Common myeloid progenitor, CD34-positive (primary cell): ENCODE measurements at regions not wholly inside any gene's neighbourhood (a gene's known extent, or its start where the extent isn't known, plus 50 kb on each side); places are given as distances from the start of the nearest gene placed in this dataset.
A peak's percentile ranks its signal among the peaks of the same experiment; 100 is the strongest.

Experiments used
- CTCF ChIA-PET: fragments of 350-600 bp; sonication (Branson Sonifier 250); formaldehyde crosslinking; loops from one replicate; lab custom pipeline; 2021; ENCODE audit warnings: antibody characterized with exemption; lab: Charles Lee
- POLR2A ChIA-PET: fragments of 350-600 bp; sonication (Branson Sonifier 250); formaldehyde crosslinking; loops from one replicate; lab custom pipeline; 2021; ENCODE audit warnings: antibody characterized with exemption; lab: Charles Lee
- DNase-seq, 3 donors: peaks; one replicate each; pipeline versions ENCODE4 v3.0.0 to v3.0.0-alpha.2; 2013
- H3K27ac ChIP-seq, 2 experiments: 1 replicate in 1 of 2; 2 replicates in 1 of 2; pipeline ENCODE4 v1.7.0; 2013; ENCODE audit warnings: inconsistent platforms in 2 of 2, low read length in 2 of 2, mild to moderate bottlenecking in 2 of 2, low read depth in 1 of 2, moderate library complexity in 1 of 2; ENCODE audit not compliant: severe bottlenecking in 2 of 2, insufficient read depth in 1 of 2, poor library complexity in 1 of 2
- H3K27me3 ChIP-seq, 5 experiments: replicated peaks in 2 of 5; 1 replicate in 3 of 5; 2 replicates in 2 of 5; pipeline versions ENCODE4 v1.6.1 to v1.7.0; 2013; ENCODE audit warnings: low read length in 4 of 5, mild to moderate bottlenecking in 2 of 5, moderate library complexity in 2 of 5, inconsistent platforms in 1 of 5; ENCODE audit not compliant: insufficient read depth in 5 of 5, control insufficient read depth in 4 of 5
- H3K36me3 ChIP-seq, 4 experiments: 1 replicate in 2 of 4; 2 replicates in 2 of 4; pipeline versions ENCODE4 v1.6.1 to v1.7.0; 2013; ENCODE audit warnings: low read length in 3 of 4, control low read depth in 1 of 4, mild to moderate bottlenecking in 1 of 4; ENCODE audit not compliant: control insufficient read depth in 4 of 4, insufficient read depth in 4 of 4
- H3K4me1 ChIP-seq, 4 experiments: 1 replicate in 3 of 4; 2 replicates in 1 of 4; pipeline versions ENCODE4 v1.6.1 to v1.7.1; 2013; ENCODE audit warnings: low read length in 3 of 4, mild to moderate bottlenecking in 3 of 4, control low read depth in 1 of 4, inconsistent platforms in 1 of 4, moderate library complexity in 1 of 4; ENCODE audit not compliant: control insufficient read depth in 4 of 4, insufficient read depth in 4 of 4; ENCODE audit errors: control extremely low read depth in 1 of 4
- H3K4me3 ChIP-seq, 7 experiments: 1 replicate in 4 of 7; 2 replicates in 3 of 7; pipeline versions ENCODE4 v1.5.1 to v1.7.0; 2013; ENCODE audit warnings: mild to moderate bottlenecking in 7 of 7, low read length in 6 of 7, moderate library complexity in 6 of 7, inconsistent platforms in 2 of 7, low read depth in 2 of 7, control low read depth in 1 of 7; ENCODE audit not compliant: insufficient read depth in 4 of 7, control insufficient read depth in 1 of 7; ENCODE audit errors: extremely low read depth in 1 of 7
- H3K9me3 ChIP-seq, 5 experiments: 1 replicate in 4 of 5; 2 replicates in 1 of 5; pipeline versions ENCODE4 v1.6.1 to v1.7.1; 2013; ENCODE audit warnings: low read length in 4 of 5, mild to moderate bottlenecking in 2 of 5, inconsistent platforms in 1 of 5, low read depth in 1 of 5, moderate library complexity in 1 of 5; ENCODE audit not compliant: control insufficient read depth in 4 of 5, insufficient read depth in 2 of 5; ENCODE audit errors: control extremely low read depth in 1 of 5
- WGBS: methylation state at CpG from one replicate; pipeline ENCODE4 v1.1.5; 2013; ENCODE audit not compliant: insufficient coverage; 5-methylcytosine and 5-hydroxymethylcytosine counted together

- DNase-seq: no peak
- Histone ChIP-seq H3K4me1 (peaks cover 0 to 13% (median 5%) of the 10 kb centered on the region in 4 experiments), H3K36me3 (no peaks in the 10 kb centered on the region), H3K9me3 (peaks cover 0 to 2% (median 0%) of the 10 kb centered on the region in 5 experiments), H3K27ac (no peak overlapping the region), H3K27me3 (no peaks in the 10 kb centered on the region), H3K4me3 (no peak overlapping the region)
- POLR2A ChIA-PET: no interaction called here
- WGBS: 94% methylated on average over 2 of the region's 2 CpGs
- CTCF ChIA-PET: no interaction called here
These were observed 934.6 kb downstream of the VRK1 start for GRCh38 chr14:97731800-97732199.

DNA sequence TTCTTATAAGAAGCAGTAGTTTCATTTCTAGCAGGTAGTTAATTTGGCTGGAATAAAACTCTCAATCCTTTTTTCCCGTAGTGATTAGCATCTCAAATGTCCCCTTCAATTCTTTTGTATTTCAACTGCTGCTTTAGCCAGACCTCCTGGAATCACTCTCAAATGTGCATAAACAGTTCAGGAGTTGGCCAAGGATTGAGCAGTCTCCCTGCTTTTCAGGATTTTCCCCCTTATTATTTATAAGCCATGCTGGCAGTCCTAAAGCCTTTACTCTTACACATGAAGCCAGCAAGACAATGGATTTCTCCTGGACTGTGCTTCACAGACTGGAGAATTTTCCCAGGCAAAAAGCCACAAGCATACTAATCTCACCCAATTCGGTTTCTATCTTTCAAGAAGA, 950.1 kb downstream of the VRK1 start:
- Histone ChIP-seq H3K27ac (no peak overlapping the region), H3K9me3 (no peaks in the 10 kb centered on the region), H3K4me3 (no peak overlapping the region), H3K4me1 (no peaks in the 10 kb centered on the region), H3K27me3 (peaks cover 0 to 2% (median 0%) of the 10 kb centered on the region in 5 experiments), H3K36me3 (no peaks in the 10 kb centered on the region)
- POLR2A ChIA-PET: no interaction called here
- CTCF ChIA-PET: no interaction called here
- DNase-seq: no peak
- 50% methylated on average over 2 of the region's 2 CpGs for WGBS

- no peaks in the 10 kb centered on the region for H3K4me1 ChIP-seq
- WGBS: 94% methylated on average over 2 of the region's 5 CpGs
- H3K27ac ChIP-seq: no peak overlapping the region
- peaks cover 0 to 2% (median 0%) of the 10 kb centered on the region in 5 experiments for H3K27me3 ChIP-seq
- H3K4me3 ChIP-seq: no peak overlapping the region
- no peaks in the 10 kb centered on the region for H3K36me3 ChIP-seq
- H3K9me3 ChIP-seq: no peaks in the 10 kb centered on the region
- ChIA-PET CTCF (no interaction called here), POLR2A (no interaction called here)
- DNase-seq: no peak
These were observed 951.4 kb downstream of the VRK1 start for GRCh38 chr14:97748616-97749015.

GRCh38 chr14:97757491-97757890, 960.3 kb downstream of the VRK1 start:
- 89% methylated on average over 6 of the region's 6 CpGs for WGBS
- H3K36me3 ChIP-seq: no peaks in the 10 kb centered on the region
- peaks cover 0 to 5% (median under 1%) of the 10 kb centered on the region in 4 experiments for H3K4me1 ChIP-seq
- H3K27me3 ChIP-seq: no peaks in the 10 kb centered on the region
- ChIA-PET CTCF (no interaction called here), POLR2A (no interaction called here)
- no peaks in the 10 kb centered on the region for H3K9me3 ChIP-seq
- no peak for DNase-seq
- H3K4me3 ChIP-seq: no peak overlapping the region
- no peak overlapping the region for H3K27ac ChIP-seq

DNA sequence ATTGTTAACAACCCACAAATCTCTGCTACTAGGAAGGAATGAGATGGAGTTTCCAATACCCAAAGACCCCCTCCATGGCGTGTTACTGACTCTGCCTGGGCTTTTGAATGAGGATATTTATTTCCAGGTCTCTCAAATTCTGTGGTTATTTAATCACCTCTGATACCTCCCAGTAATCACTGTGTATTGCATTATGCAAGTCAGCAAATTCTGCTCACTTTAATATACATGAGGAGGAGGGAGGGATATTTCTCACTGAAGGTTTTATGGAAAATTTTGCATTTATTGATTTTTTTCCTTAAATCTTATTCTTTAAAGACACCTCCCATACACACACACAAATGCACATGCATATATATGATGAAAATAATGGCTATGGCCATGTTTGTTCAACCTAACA, 962.9 kb downstream of the VRK1 start:
- no peak for DNase-seq
- ChIA-PET POLR2A (no interaction called here), CTCF (no interaction called here)
- Histone ChIP-seq H3K4me3 (no peak overlapping the region), H3K9me3 (no peaks in the 10 kb centered on the region), H3K4me1 (peaks cover 0 to 10% (median 2%) of the 10 kb centered on the region in 4 experiments), H3K27me3 (no peaks in the 10 kb centered on the region), H3K27ac (no peak overlapping the region), H3K36me3 (no peaks in the 10 kb centered on the region)
- WGBS: no CpG with 5 or more reads among the region's 1 CpG

- Histone ChIP-seq H3K27ac (no peak overlapping the region), H3K36me3 (no peaks in the 10 kb centered on the region), H3K4me1 (peaks cover 0 to 10% (median 2%) of the 10 kb centered on the region in 4 experiments), H3K9me3 (no peaks in the 10 kb centered on the region), H3K27me3 (no peaks in the 10 kb centered on the region), H3K4me3 (no peak overlapping the region)
- ChIA-PET POLR2A (no interaction called here), CTCF (no interaction called here)
- no CpG with 5 or more reads among the region's 5 CpGs for WGBS
- DNase-seq: peak in 2 of 3 donors; percentile 2 to 8
These were observed 965.2 kb downstream of the VRK1 start for GRCh38 chr14:97762386-97762785.

- POLR2A ChIA-PET: no interaction called here
- H3K27ac ChIP-seq: no peak overlapping the region
- H3K9me3 ChIP-seq: no peaks in the 10 kb centered on the region
- CTCF ChIA-PET: interaction anchor here (0.6 kb wide), 1 partner anchor 9 kb away, joined by 3 read pairs; no protein-coding TSS in a partner anchor
- no peak overlapping the region for H3K4me3 ChIP-seq
- H3K4me1 ChIP-seq: no peaks in the 10 kb centered on the region
- DNase-seq: no peak
- 73% methylated on average over 3 of the region's 8 CpGs for WGBS
- no peaks in the 10 kb centered on the region for H3K27me3 ChIP-seq
- no peaks in the 10 kb centered on the region for H3K36me3 ChIP-seq
These were observed 974.3 kb downstream of the VRK1 start for GRCh38 chr14:97771340-97772045.
